K562 (cell line): ENCODE measurements at regions not wholly inside any gene's neighbourhood (a gene's known extent, or its start where the extent isn't known, plus 50 kb on each side); places are given as distances from the start of the nearest gene placed in this dataset.

Source experiments
- ARID4B ChIP-seq: sonication (generic); formaldehyde crosslinking; IDR thresholded peaks from 2 replicates; pipeline ENCODE4 v1.8.0; 2022; ENCODE audit warnings: mild to moderate bottlenecking, missing genetic modification reagents
- ZC3H11A ChIP-seq: IDR thresholded peaks from 2 replicates; pipeline ENCODE4 v1.6.1; 2012; ENCODE audit warnings: low read depth, low read length, improper control_type of control experiment
- ZNF324 ChIP-seq: fragments of 250-450 bp; sonication (Bioruptor Pico); IDR thresholded peaks from 2 replicates; pipeline ENCODE4 v1.4.0; 2020; ENCODE audit warnings: mild to moderate bottlenecking
- ZNF592 ChIP-seq: fragments of 450-650 bp; IDR thresholded peaks from 2 replicates; pipeline ENCODE4 v1.6.1; 2017; ENCODE audit warnings: antibody characterized with exemption, mild to moderate bottlenecking

GRCh38 chr6:113018351-113019151 is 671.4 kb downstream of the RFPL4B start (continued):
- TF ChIP-seq ZNF592 (no peak), ZNF324 (CRISPR knock-in tag) (no peak), ZC3H11A (no peak), ARID4B (no peak)
